DND-41 (cell line): ENCODE measurements at regions not wholly inside any gene's neighbourhood (a gene's known extent, or its start where the extent isn't known, plus 50 kb on each side); places are given as distances from the start of the nearest gene placed in this dataset.

Experiments
- CTCF ChIP-seq: IDR thresholded peaks from 2 replicates; pipeline ENCODE4 v1.5.1; 2012; ENCODE audit warnings: borderline replicate concordance, low read length, moderate library complexity, mild to moderate bottlenecking; ENCODE audit not compliant: poor library complexity, severe bottlenecking; ENCODE audit errors: extremely low read depth
- EZH2 ChIP-seq: IDR thresholded peaks from 3 replicates; pipeline ENCODE4 v1.6.1; 2012; ENCODE audit warnings: borderline replicate concordance, low read depth, mild to moderate bottlenecking, moderate library complexity, low read length, inconsistent platforms; ENCODE audit not compliant: severe bottlenecking

DNA sequence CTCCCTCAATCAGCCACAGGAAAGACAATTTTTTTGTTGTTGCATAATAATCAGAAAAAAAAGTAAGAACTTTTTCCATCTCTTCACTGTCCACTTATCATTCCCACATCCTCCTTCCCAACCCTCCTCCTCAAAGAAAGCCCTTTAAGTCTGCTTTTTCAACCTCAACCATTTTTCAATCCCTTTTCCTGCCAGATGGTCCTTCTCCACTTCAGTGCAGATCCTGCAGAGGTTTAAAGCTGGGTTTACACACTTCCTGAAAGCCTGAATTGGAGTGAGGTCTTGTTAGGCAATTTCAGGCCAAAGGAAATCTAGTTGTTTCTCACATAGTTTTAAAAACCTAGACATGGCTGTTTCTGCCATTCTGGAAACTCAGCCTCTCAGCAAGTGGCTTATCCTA lies 78.3 kb downstream of the RPL27A start:
- TF ChIP-seq CTCF = no peak
- TF ChIP-seq EZH2 = no peak
